D341Med (cell line): ENCODE measurements at regions not wholly inside any gene's neighbourhood (a gene's known extent, or its start where the extent isn't known, plus 50 kb on each side); places are given as distances from the start of the nearest gene placed in this dataset.

Experiments
- DNase-seq: peaks from one replicate; pipeline ENCODE4 v3.0.0; 2012; ENCODE audit warnings: low spot score

DNA sequence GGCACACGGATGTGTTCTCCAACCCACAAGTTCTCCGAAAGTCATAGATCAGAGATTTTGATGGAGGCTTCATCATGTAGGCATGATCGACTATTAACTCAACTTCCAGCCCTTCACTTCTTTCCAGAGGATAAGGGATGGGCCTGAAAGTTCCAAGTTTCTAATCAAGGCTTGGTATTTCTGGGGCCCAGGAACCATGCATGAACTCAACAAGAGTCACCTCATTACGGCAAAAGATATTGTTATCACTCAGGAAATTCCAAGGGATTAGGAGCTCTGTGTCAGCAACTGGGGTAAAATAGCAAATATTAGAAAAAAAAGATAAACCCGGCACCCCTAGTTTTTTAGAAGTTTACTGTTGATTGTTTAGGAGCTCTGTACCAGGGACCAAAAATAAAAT, 240.1 kb upstream of the PPP1R2C start:
- no peak for DNase-seq

DNA sequence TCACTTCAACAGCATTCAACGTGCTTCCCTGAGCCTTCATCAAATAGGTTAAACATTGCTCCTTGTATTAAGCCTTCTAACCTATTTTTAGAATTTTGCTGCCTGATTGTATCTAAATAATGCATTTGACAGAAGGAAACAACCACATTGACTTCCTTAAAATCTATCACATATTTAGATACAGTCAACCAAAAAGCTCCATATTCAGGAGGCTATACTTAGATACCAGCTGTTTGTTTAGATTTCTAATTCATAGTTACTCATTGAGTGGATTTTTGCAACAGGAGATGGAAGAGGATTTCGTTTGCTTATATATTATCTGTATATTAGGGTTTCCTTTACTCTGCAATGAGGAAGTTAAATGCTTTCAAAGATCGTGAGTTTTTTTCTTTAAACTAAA, 241.1 kb upstream of the PPP1R2C start:
- no peak for DNase-seq

DNA sequence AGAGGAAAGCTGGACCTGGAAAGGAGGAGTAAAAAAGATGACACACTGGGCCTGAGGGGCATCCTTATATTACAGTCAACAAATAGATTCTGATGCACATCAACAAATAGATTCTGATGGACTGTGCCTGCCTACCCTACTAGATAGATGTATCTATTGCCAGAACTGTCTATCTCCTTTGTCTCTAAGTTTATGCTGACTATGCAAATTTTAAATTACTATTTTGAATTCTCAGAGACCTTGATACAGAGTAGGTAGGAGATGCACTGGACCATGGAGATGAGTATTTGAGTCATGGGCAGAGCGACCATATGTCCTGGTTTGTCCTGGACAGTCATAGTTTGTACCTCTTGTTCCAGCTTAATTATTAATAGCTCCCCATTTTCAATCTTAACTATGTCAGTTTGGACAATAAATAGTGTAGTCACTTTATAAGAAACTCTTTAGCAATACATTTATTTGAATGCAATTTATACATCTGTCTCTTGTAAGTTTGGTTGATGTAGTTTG, 247.9 kb upstream of the PPP1R2C start:
- DNase-seq: no peak

DNA sequence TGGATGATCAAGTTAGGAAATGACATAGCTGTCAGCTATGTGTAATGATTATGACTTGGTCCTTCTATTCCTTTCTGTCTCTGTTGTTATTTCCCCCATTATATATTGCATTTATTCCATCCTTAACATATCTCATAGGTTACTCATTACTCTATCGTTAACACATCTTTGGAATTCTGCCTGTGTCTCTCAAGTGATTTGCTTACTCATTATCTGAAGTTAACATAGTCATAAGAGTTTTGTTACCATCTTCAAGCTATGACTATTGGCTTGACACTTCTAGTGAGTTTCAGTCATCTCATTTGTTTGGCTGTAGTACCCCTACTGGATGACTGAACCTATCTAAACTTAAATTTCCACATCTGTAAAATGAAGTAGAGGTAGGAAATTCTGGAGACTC, 286.1 kb upstream of the PPP1R2C start:
- no peak for DNase-seq

GRCh38 chrX:43065978-43066377, 288.0 kb upstream of the PPP1R2C start:
- no peak for DNase-seq

DNA sequence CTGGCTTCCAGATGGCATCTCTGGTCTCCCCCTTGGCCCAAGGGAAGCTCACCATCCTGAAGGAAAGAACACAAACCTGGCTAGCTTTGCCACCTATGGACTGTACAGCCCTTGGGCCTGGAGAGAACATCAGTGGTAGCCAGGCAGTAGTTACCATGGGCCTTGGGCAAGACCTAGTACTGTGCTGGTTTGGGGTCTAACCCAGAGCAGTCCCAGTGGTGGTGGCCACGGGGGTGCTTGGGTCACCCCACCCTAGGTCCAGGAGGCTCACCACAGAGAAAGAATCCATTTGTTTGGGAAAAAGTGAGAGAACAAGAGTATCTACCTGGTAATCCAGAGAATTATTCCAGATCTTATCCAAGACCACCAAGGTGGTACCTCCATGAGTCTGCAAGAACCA, 290.7 kb upstream of the PPP1R2C start:
- DNase-seq: no peak

GRCh38 chrX:43083016-43083415, 305.1 kb upstream of the PPP1R2C start:
- DNase-seq: no peak

- DNase-seq: no peak
Measured at GRCh38 chrX:43087830-43088229, 309.9 kb upstream of the PPP1R2C start.

GRCh38 chrX:43096830-43097229, 318.9 kb upstream of the PPP1R2C start:
- no peak for DNase-seq

GRCh38 chrX:43106009-43106408, 328.0 kb upstream of the PPP1R2C start:
- DNase-seq: no peak

DNA sequence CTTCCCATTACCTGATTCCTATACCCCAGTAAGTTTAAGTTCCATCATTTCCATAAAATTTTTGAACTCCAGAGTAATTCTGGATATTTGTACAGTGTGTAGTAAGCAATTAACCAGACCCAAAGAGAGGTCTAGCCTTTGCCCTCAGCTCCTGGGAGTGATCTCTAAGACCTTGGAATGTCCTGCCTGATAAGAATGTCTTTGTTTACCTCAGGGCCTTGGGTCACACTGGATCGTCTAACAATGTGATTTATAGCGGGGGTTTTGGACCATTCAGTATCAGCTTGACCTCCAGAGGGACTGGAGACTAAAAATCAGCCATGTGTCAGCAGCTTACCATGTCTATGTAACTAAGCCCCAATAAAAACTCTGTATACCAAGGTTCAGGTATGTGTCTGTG, 330.9 kb upstream of the PPP1R2C start:
- no peak for DNase-seq

GRCh38 chrX:43121637-43122036, 343.7 kb upstream of the PPP1R2C start:
- DNase-seq: no peak

- DNase-seq: no peak
Measured at GRCh38 chrX:43139645-43140044, 361.7 kb upstream of the PPP1R2C start.

DNA sequence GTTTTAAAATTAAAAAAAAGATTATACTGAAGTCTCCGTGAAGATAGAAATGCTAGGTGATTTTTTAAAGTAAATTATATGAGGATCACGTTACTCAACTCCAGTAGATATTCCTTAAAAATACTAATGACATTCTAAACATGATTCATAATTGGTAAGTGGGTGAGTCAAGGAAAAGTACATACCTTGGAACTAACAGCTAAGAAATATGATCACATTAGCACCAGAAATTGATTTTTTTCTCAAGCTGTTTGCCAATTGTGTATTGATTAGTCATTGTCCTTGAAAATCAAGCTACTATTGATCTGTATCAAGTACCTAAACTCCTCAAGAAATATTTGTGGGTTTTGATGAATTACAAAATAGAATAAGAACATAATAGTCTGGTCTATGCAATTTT, 362.6 kb upstream of the PPP1R2C start:
- no peak for DNase-seq

DNA sequence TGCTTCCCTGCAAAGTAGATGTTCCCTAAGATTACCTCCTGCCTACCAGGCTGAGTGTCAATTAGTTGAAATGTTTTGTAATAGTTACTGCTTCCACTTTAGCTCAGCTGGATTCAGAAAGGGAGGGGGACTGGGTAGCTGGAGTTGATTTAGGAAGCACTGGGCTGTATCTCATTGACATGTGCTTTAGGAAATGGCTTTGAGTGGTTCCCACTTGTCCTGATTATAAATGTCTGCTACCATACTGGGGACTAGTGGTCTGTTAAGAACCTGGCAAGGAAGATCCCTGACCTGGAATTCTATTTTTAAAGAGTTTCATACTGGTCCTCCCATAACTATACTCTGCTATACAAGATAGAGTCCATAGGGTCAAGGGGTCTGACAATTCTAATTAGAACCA, 363.9 kb upstream of the PPP1R2C start:
- no peak for DNase-seq

DNA sequence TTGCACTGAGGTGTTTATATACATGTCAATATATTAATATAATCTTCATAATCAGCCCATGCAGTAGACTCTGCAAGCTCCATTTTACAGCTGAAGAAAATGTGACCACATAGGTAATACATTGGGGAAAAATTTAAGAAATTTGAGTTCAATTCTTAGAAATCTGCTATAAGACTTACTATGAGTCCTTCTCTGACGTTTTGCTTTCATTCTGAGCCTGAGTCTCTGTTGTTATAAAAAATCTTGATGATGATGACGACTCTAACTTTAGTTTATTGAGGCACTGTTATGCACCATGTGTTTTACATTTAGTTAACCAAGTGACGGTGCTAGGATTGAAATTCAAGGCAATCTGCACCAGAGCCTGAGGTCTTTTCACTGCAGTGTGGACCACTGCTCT, 370.3 kb upstream of the PPP1R2C start:
- no peak for DNase-seq

DNA sequence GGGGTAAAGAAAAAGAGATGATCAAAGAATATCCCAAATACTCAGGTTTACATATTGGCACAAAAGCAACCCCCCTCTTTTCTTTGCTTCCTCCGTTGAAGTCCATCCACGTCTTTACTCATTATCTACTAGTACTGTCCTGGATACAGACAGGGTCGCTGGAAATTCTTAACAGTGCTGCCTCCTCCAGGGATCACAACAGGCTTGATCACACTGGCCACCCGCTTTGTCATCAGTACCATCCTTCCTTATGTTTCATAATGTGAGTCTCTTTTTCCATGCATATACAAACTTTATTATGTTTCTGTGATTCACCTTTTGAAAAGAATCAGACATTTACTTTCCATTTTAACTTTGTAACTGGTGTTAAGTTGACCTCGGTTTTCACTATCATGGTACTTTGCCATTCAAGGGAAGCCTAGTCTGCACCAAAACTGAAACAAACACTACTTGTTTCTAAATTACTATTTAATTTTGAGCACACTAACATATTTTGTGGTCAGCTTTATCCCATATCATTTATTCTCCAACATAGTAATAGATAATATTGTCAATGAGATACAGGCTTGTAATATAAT, 387.5 kb upstream of the PPP1R2C start:
- DNase-seq: no peak

DNA sequence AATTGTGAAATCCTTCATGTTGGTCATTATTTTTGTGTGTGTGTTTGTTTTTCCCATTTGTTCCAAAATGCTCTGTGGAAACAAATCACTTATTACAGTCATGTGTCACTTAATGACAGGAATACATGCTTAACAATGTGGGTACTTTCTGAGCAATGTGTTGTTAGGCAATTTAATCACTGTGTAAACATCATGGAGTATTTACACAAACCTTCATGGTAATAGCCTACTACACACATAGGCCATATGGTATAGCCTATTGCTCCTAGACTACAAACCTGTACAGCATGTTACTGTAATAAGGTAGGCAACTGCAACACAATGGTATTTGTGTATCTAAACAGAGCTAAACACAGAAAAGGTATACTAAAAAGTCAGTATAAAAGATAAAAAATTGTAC, 388.9 kb upstream of the PPP1R2C start:
- no peak for DNase-seq

DNA sequence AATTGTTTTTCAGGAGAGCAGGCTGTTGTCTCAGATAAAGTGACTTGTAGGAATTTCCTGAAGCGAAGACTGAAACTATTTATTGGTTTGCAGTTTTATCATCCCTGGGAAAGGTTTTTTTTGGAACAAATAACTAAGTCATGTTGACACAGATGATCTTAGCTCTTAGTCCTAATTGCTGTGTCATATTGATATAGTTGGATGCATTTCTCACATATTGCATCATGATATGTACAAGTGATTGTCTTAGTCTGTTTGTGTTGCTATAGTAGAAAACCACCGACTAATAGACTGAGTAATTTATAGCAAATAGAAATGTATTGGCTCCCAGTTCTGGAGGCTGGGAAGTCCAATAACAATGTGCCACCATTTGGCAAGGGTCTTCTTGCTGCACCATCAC, 397.5 kb upstream of the PPP1R2C start:
- DNase-seq: no peak

GRCh38 chrX:43176686-43177085, 398.7 kb upstream of the PPP1R2C start:
- no peak for DNase-seq

DNA sequence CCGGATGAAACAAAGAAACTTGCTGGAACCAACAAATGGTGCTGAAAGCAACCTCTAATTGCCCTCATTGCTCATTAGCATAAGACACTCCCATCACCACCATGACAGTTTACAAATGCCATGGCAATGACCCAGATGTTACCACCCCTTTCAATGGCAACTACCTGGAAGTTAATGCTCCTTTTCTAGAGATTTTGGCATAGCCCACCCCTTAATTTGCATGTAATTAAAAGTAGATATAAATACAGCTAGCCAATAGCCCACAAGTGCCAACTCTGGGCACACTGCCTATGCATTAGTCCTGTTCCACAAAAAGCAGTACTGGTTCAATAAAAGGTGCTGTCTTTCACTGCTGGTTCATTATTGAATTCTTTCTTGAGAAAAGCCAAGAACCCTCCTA, 410.3 kb upstream of the PPP1R2C start:
- no peak for DNase-seq

GRCh38 chrX:43211570-43211969, 433.6 kb upstream of the PPP1R2C start:
- no peak for DNase-seq

GRCh38 chrX:43218198-43218597, 437.9 kb upstream of the MAOA start:
- DNase-seq: no peak

DNA sequence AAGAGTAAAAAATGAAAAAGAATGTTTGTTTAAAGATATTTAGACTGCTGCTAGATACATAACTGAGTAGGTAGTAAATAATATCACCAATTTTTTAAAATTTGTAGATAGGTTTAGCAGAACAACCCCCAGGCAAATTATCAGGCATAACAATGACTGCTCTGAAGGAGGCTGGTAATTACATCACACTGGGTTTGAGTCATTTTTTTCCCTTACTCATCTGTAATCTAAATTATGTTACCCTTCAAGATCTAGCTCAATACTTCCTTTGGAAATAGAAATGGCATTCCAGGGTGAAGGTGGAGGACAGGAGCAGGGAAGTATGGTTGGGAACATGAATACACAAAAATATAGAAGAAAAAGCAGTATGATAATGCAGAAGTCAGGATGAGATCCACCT, 431.6 kb upstream of the MAOA start:
- no peak for DNase-seq
